ENCODE measurements at regions not wholly inside any gene's neighbourhood (a gene's known extent, or its start where the extent isn't known, plus 50 kb on each side); places are given as distances from the start of the nearest gene placed in this dataset.

DNA sequence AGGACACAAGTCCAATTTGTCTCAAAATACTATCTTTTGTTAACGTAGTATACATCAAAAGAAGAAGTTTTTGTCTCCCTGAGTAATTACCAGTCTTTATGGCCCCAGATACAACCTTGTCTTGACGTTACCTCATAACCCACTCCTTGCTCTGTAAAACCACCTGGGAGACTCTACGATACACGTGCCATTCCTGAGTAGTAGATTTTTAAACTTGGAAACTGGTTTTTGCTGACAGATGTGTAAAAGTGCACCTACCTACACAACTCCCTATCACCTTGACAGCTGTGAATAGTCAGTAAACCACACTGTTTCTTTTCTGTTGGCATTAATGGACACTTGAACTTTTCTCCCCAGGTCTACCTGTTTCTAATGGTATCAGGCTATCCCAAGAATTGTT, 51.7 kb upstream of the RARB start:
- Histone ChIP-seq H3K27ac (replicated peaks) (no peak overlapping the region), H3K27me3 (ENCODE audit: insufficient read depth, poor library complexity, severe bottlenecking) (no peaks in the 10 kb centered on the region), H3K4me3 (replicated peaks; ENCODE audit: insufficient read depth, low read length) (no peak overlapping the region)
- DNase-seq (ENCODE audit: low read depth in 1 of 2, low spot score in 1 of 2) = no peak
- TF ChIP-seq SPI1 (IDR thresholded peaks at IDR 0.05; ENCODE audit: borderline replicate concordance, low read depth) = no peak
- TF ChIP-seq, protein P1, sequence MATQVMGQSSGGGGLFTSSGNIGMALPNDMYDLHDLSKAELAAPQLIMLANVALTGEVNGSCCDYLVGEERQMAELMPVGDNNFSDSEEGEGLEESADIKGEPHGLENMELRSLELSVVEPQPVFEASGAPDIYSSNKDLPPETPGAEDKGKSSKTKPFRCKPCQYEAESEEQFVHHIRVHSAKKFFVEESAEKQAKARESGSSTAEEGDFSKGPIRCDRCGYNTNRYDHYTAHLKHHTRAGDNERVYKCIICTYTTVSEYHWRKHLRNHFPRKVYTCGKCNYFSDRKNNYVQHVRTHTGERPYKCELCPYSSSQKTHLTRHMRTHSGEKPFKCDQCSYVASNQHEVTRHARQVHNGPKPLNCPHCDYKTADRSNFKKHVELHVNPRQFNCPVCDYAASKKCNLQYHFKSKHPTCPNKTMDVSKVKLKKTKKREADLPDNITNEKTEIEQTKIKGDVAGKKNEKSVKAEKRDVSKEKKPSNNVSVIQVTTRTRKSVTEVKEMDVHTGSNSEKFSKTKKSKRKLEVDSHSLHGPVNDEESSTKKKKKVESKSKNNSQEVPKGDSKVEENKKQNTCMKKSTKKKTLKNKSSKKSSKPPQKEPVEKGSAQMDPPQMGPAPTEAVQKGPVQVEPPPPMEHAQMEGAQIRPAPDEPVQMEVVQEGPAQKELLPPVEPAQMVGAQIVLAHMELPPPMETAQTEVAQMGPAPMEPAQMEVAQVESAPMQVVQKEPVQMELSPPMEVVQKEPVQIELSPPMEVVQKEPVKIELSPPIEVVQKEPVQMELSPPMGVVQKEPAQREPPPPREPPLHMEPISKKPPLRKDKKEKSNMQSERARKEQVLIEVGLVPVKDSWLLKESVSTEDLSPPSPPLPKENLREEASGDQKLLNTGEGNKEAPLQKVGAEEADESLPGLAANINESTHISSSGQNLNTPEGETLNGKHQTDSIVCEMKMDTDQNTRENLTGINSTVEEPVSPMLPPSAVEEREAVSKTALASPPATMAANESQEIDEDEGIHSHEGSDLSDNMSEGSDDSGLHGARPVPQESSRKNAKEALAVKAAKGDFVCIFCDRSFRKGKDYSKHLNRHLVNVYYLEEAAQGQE (IDR thresholded peaks at IDR 0.05; ENCODE audit: insufficient replicate concordance, low read depth) = no peak
- TF ChIP-seq POLR2AphosphoS5 (IDR thresholded peaks at IDR 0.05; ENCODE audit: low read depth) = no peak

DNA sequence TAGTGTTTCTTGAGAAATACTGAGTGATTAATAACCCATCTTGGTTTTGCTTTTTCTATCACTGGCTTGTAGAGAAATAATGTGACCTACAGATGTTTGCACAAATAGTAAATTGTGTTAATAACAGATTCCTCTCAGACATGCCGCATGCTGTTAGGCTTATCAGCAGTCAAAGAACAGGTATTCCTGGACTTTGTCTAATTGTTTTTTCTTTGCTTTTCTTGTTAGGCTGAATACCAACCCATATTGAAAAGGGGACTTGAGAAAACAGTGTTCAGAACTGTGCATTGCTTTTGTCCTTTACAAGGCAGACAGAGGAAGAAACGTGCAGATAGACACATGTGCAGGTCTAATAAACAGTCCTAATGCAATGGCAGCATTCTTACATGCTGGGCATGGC, 51.0 kb upstream of the RARB start:
- Histone ChIP-seq H3K27ac (replicated peaks) (no peak overlapping the region), H3K27me3 (ENCODE audit: insufficient read depth, poor library complexity, severe bottlenecking) (no peaks in the 10 kb centered on the region), H3K4me3 (replicated peaks; ENCODE audit: insufficient read depth, low read length) (no peak overlapping the region)
- DNase-seq (ENCODE audit: low read depth in 1 of 2, low spot score in 1 of 2) = no peak
- TF ChIP-seq, protein P2, sequence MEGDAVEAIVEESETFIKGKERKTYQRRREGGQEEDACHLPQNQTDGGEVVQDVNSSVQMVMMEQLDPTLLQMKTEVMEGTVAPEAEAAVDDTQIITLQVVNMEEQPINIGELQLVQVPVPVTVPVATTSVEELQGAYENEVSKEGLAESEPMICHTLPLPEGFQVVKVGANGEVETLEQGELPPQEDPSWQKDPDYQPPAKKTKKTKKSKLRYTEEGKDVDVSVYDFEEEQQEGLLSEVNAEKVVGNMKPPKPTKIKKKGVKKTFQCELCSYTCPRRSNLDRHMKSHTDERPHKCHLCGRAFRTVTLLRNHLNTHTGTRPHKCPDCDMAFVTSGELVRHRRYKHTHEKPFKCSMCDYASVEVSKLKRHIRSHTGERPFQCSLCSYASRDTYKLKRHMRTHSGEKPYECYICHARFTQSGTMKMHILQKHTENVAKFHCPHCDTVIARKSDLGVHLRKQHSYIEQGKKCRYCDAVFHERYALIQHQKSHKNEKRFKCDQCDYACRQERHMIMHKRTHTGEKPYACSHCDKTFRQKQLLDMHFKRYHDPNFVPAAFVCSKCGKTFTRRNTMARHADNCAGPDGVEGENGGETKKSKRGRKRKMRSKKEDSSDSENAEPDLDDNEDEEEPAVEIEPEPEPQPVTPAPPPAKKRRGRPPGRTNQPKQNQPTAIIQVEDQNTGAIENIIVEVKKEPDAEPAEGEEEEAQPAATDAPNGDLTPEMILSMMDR (IDR thresholded peaks at IDR 0.05; ENCODE audit: insufficient read depth, low read length) = no peak
- TF ChIP-seq, protein P1 (IDR thresholded peaks at IDR 0.05; ENCODE audit: insufficient replicate concordance, low read depth) = no peak
- TF ChIP-seq POLR2AphosphoS5 (IDR thresholded peaks at IDR 0.05; ENCODE audit: low read depth) (no peak), SPI1 (IDR thresholded peaks at IDR 0.05; ENCODE audit: borderline replicate concordance, low read depth) (no peak), GABPA (IDR thresholded peaks at IDR 0.05; ENCODE audit: low read depth) (no peak)
